K562 (cell line): ENCODE measurements at regions not wholly inside any gene's neighbourhood (a gene's known extent, or its start where the extent isn't known, plus 50 kb on each side); places are given as distances from the start of the nearest gene placed in this dataset.

Experiments used
- CAMTA2 ChIP-seq: fragments of 250-450 bp; sonication (Bioruptor Pico); conservative IDR thresholded peaks from 2 replicates; pipeline ENCODE4 v1.5.1; 2022
- CHCHD3 ChIP-seq: fragments of 250-450 bp; sonication (Bioruptor Pico); IDR thresholded peaks from 2 replicates; pipeline ENCODE4 v2.1.2; 2022; ENCODE audit warnings: mild to moderate bottlenecking
- EP300 ChIP-seq: IDR thresholded peaks from 2 replicates; pipeline ENCODE4 v1.6.1; 2012; ENCODE audit warnings: low read length, improper control_type of control experiment
- HDAC6 ChIP-seq: IDR thresholded peaks from 2 replicates; pipeline ENCODE4 v1.6.1; 2012; ENCODE audit warnings: low read depth, mild to moderate bottlenecking, control low read depth, inconsistent platforms, low read length, moderate library complexity
- NFIC ChIP-seq: fragments of 450-650 bp; IDR thresholded peaks from 2 replicates; pipeline ENCODE4 v1.6.1; 2017; ENCODE audit warnings: mild to moderate bottlenecking, inconsistent platforms
- POLR2AphosphoS2 ChIP-seq: IDR thresholded peaks from 2 replicates; pipeline ENCODE4 v1.6.1; 2012; ENCODE audit warnings: low read length, improper control_type of control experiment
- RB1 ChIP-seq: fragments of 450-650 bp; IDR thresholded peaks from 2 replicates; pipeline ENCODE4 v1.6.1; 2017; ENCODE audit warnings: low read depth, mild to moderate bottlenecking
- SPI1 ChIP-seq: IDR thresholded peaks from 2 replicates; pipeline ENCODE4 v1.6.1; 2011; ENCODE audit warnings: low read depth, low read length, control low read depth, borderline replicate concordance
- TF ChIP-seq, protein P1 (sequence below): sonication (generic); formaldehyde crosslinking; IDR thresholded peaks from 2 replicates; pipeline ENCODE4 v1.5.0; 2020; ENCODE audit warnings: missing genetic modification reagents
- TF ChIP-seq, protein P2 (sequence below): sonication (generic); formaldehyde crosslinking; IDR thresholded peaks from 2 replicates; pipeline ENCODE4 v1.9.0; 2022; ENCODE audit warnings: mild to moderate bottlenecking, missing genetic modification reagents
- TF ChIP-seq, protein P3 (sequence below), 3 experiments: IDR thresholded peaks in 2 of 3; conservative IDR thresholded peaks in 1 of 3; 2 replicates each; pipeline ENCODE4 v1.5.1; 2011 to 2012; ENCODE audit warnings: low read length in 3 of 3, mild to moderate bottlenecking in 3 of 3, control low read depth in 2 of 3, improper control_type of control experiment in 1 of 3, inconsistent platforms in 1 of 3, low read depth in 1 of 3, mixed read lengths in 1 of 3, moderate library complexity in 1 of 3; ENCODE audit not compliant: insufficient read depth in 2 of 3

DNA sequence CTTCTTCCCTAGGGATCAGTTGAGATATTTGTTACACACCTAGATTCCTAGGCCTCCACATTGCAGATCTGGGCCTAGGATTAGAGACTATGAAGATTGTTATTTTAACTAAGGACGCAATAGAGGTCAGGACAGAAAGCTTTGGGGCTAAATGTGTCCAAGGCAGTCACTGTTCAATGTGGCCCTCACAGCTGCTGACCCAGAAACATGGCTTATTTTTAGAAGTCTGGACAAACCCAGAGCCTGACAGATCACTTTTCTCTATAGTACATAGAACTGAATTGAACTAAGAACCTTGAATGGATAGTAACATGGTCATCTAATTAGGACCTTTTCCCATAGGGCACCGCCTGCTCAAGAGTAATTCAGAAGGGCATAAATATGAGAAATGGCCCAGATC, 146.6 kb upstream of the AUTS2 start:
- TF ChIP-seq, protein P1, sequence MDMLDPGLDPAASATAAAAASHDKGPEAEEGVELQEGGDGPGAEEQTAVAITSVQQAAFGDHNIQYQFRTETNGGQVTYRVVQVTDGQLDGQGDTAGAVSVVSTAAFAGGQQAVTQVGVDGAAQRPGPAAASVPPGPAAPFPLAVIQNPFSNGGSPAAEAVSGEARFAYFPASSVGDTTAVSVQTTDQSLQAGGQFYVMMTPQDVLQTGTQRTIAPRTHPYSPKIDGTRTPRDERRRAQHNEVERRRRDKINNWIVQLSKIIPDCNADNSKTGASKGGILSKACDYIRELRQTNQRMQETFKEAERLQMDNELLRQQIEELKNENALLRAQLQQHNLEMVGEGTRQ (CRISPR knock-in tag) = no peak
- TF ChIP-seq RB1 (no peak), NFIC (no peak), EP300 (no peak), POLR2AphosphoS2 (no peak), CHCHD3 (CRISPR knock-in tag) (no peak), SPI1 (no peak), CAMTA2 (CRISPR knock-in tag) (no peak), HDAC6 (no peak)
- TF ChIP-seq, protein P2, sequence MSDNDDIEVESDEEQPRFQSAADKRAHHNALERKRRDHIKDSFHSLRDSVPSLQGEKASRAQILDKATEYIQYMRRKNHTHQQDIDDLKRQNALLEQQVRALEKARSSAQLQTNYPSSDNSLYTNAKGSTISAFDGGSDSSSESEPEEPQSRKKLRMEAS (CRISPR knock-in tag) = no peak
- TF ChIP-seq, protein P3, sequence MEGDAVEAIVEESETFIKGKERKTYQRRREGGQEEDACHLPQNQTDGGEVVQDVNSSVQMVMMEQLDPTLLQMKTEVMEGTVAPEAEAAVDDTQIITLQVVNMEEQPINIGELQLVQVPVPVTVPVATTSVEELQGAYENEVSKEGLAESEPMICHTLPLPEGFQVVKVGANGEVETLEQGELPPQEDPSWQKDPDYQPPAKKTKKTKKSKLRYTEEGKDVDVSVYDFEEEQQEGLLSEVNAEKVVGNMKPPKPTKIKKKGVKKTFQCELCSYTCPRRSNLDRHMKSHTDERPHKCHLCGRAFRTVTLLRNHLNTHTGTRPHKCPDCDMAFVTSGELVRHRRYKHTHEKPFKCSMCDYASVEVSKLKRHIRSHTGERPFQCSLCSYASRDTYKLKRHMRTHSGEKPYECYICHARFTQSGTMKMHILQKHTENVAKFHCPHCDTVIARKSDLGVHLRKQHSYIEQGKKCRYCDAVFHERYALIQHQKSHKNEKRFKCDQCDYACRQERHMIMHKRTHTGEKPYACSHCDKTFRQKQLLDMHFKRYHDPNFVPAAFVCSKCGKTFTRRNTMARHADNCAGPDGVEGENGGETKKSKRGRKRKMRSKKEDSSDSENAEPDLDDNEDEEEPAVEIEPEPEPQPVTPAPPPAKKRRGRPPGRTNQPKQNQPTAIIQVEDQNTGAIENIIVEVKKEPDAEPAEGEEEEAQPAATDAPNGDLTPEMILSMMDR (IDR thresholded peaks at IDR 0.05 in 2 of 3, conservative IDR thresholded peaks at IDR 0.05 in 1 of 3; ENCODE audit: insufficient read depth in 2 of 3, low read depth in 1 of 3, low read length in 3 of 3) = no peak
